Panc1 (cell line): ENCODE measurements at regions not wholly inside any gene's neighbourhood (a gene's known extent, or its start where the extent isn't known, plus 50 kb on each side); places are given as distances from the start of the nearest gene placed in this dataset.

Experiments used
- ATAC-seq: fragments of 200-7000 bp; cut with Tn5 transposase; 2 replicates; pipeline ENCODE4 v1.9.1; 2020; ENCODE audit warnings: mild to moderate bottlenecking, moderate library complexity
- BruUV-seq: library from RNA; stranded (reverse); fragments of 400-500 nt; replicated peaks from 2 replicates; lab custom pipeline; 2021; lab: Mats Ljungman, UMichigan
- CTCF ChIA-PET: fragments of 300-600 bp; sonication (Branson Sonifier 250); formaldehyde crosslinking; loops from one replicate; lab custom pipeline; 2022; ENCODE audit warnings: antibody characterized with exemption; lab: Charles Lee
- POLR2A ChIA-PET: fragments of 300-600 bp; sonication (Branson Sonifier 250); formaldehyde crosslinking; loops from one replicate; lab custom pipeline; 2022; ENCODE audit warnings: antibody characterized with exemption; lab: Charles Lee
- DNase-seq: peaks from one replicate; pipeline ENCODE4 v3.0.0-alpha.2; 2010; ENCODE audit warnings: low read depth, low spot score
- H3K27ac ChIP-seq: 2 replicates; pipeline ENCODE4 v1.5.1; 2011; ENCODE audit warnings: mild to moderate bottlenecking, low read length, inconsistent platforms
- H3K27me3 ChIP-seq: fragments of 200-500 bp; sonication (Bioruptor generic); 2 replicates; pipeline ENCODE4 v1.6.0; 2014; ENCODE audit warnings: low read length, inconsistent platforms; ENCODE audit not compliant: control insufficient read depth, insufficient read depth
- H3K36me3 ChIP-seq: fragments of 200-500 bp; sonication (Bioruptor generic); 2 replicates; pipeline ENCODE4 v1.5.1; 2014; ENCODE audit warnings: inconsistent platforms, mild to moderate bottlenecking, low read length, moderate library complexity; ENCODE audit not compliant: control insufficient read depth, insufficient read depth
- H3K4me1 ChIP-seq: 2 replicates; pipeline ENCODE4 v1.5.1; 2011; ENCODE audit warnings: inconsistent platforms, mild to moderate bottlenecking, low read length, moderate library complexity; ENCODE audit not compliant: control insufficient read depth, insufficient read depth
- H3K4me3 ChIP-seq, 2 experiments: 2 replicates each; pipeline ENCODE4 v1.5.1; 2011 to 2012; ENCODE audit warnings: low read depth in 2 of 2, low read length in 2 of 2, mild to moderate bottlenecking in 2 of 2, inconsistent platforms in 1 of 2, moderate library complexity in 1 of 2
- H3K9me3 ChIP-seq: fragments of 200-500 bp; sonication (Bioruptor generic); 2 replicates; pipeline ENCODE4 v1.5.1; 2014; ENCODE audit warnings: low read depth, mild to moderate bottlenecking, inconsistent platforms, low read length, moderate library complexity; ENCODE audit not compliant: control insufficient read depth, insufficient read depth
- CTCF ChIP-seq: fragments of 450-650 bp; IDR thresholded peaks from 2 replicates; pipeline ENCODE4 v1.5.1; 2017; ENCODE audit warnings: mild to moderate bottlenecking
- POLR2AphosphoS5 ChIP-seq: IDR thresholded peaks from 2 replicates; pipeline ENCODE4 v1.6.1; 2012; ENCODE audit warnings: mild to moderate bottlenecking, low read depth, low read length, moderate library complexity
- REST ChIP-seq, 2 experiments: IDR thresholded peaks; 2 replicates each; pipeline ENCODE4 v1.6.1; 2011 to 2012; ENCODE audit warnings: low read depth in 2 of 2, control low read depth in 1 of 2, low read length in 1 of 2, mild to moderate bottlenecking in 1 of 2, moderate library complexity in 1 of 2; ENCODE audit not compliant: insufficient read depth in 1 of 2
- SIN3A ChIP-seq: IDR thresholded peaks from 2 replicates; pipeline ENCODE4 v1.6.1; 2012; ENCODE audit warnings: low read depth, mild to moderate bottlenecking, low read length, moderate library complexity, borderline replicate concordance; ENCODE audit not compliant: insufficient read depth
- TCF7L2 ChIP-seq: IDR thresholded peaks from 2 replicates; pipeline ENCODE4 v1.6.1; 2011; ENCODE audit warnings: mild to moderate bottlenecking, low read depth, low read length, inconsistent platforms
- in situ Hi-C: cut with HindIII; loops from 2 replicates; pipeline ENCODE4 v1.10.0; 2016; ENCODE audit warnings: low sequenced_read_pairs, low pct_unique_long_range_greater_than_20kb
- intact Hi-C: fragments of 100-400 bp; cut with micrococcal nuclease; formaldehyde crosslinking; loops from one replicate; pipeline ENCODE4 v1.10.0; 2022; ENCODE audit not compliant: unreplicated experiment

- no peak for TF ChIP-seq SIN3A
- TF ChIP-seq TCF7L2, result no peak
- no peak for TF ChIP-seq REST (IDR thresholded peaks at IDR 0.05; ENCODE audit: insufficient read depth in 1 of 2, low read depth in 2 of 2, low read length in 1 of 2)
- no peak for TF ChIP-seq POLR2AphosphoS5
- TF ChIP-seq CTCF, result no peak
- H3K27ac ChIP-seq, result no peak overlapping the region
- no peaks in the 10 kb centered on the region for H3K9me3 ChIP-seq
- BruUV-seq, result no TSS peak
- H3K36me3 ChIP-seq, result no peaks in the 10 kb centered on the region
- DNase-seq (no peak), ATAC-seq (no peak)
- intact Hi-C loops, result no loop called here
- in situ Hi-C loops, result no loop called here
- H3K4me1 ChIP-seq, result no peaks in the 10 kb centered on the region
- CTCF ChIA-PET, result no interaction called here
- POLR2A ChIA-PET, result no interaction called here
- H3K4me3 ChIP-seq, result no peak overlapping the region
- peaks cover 3% of the 10 kb centered on the region; the same call in 1 of the 2 replicates for H3K27me3 ChIP-seq
Measured at GRCh38 chr20:48456366-48457192, 371.2 kb downstream of the PREX1 start.

GRCh38 chr20:48455651-48456365 lies 372.0 kb downstream of the PREX1 start:
- Histone ChIP-seq H3K36me3 (no peaks in the 10 kb centered on the region), H3K27ac (no peak overlapping the region), H3K4me1 (no peaks in the 10 kb centered on the region), H3K9me3 (no peaks in the 10 kb centered on the region), H3K27me3 (peaks cover 3% of the 10 kb centered on the region; the same call in 1 of the 2 replicates), H3K4me3 (no peak overlapping the region)
- ChIA-PET POLR2A (no interaction called here), CTCF (no interaction called here)
- DNase-seq (no peak), ATAC-seq (no peak)
- TF ChIP-seq POLR2AphosphoS5 (no peak), CTCF (no peak), REST (IDR thresholded peaks at IDR 0.05; ENCODE audit: insufficient read depth in 1 of 2, low read depth in 2 of 2, low read length in 1 of 2) (no peak)
- BruUV-seq, result no TSS peak
- intact Hi-C loops (no loop called here), in situ Hi-C loops (no loop called here)
